HG03095 (cell line): ENCODE measurements at regions not wholly inside any gene's neighbourhood (a gene's known extent, or its start where the extent isn't known, plus 50 kb on each side); places are given as distances from the start of the nearest gene placed in this dataset.
"Not testable (repeated sequence)": the region's sequence is repeated elsewhere in the genome, so short reads cannot be mapped to it uniquely, and the experiment has no call there.

Experiments
- ATAC-seq: cut with Tn5 transposase; IDR thresholded peaks from one replicate; pipeline ENCODE4 v1.9.1; 2021; ENCODE audit warnings: moderate library complexity; ENCODE audit not compliant: unreplicated experiment

GRCh38 chr15:59791755-59792154, 102.6 kb upstream of the BNIP2 start:
- no peak for ATAC-seq

GRCh38 chr15:59791079-59791478, 102.0 kb upstream of the BNIP2 start:
- no peak for ATAC-seq

DNA sequence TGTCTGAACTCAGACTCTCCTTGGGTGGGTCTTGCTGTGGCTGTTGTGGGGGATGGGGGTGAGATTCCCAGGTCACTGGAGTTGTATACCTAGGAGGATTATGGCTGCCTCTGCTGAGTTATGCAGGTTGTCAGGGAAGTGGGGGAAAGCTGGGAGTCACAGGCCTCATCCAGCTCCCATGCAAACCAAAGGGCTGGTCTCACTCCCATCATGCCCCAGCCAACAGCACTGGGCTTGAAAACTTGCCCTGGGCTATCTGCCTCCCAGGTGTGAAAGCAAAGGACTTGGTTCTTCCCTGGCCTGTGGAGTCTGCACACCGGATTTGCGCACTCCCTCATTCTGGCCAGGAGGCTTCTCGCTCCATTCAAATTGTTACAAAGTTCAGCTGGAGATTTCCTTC, 97.3 kb upstream of the BNIP2 start:
- not testable (repeated sequence) for ATAC-seq

DNA sequence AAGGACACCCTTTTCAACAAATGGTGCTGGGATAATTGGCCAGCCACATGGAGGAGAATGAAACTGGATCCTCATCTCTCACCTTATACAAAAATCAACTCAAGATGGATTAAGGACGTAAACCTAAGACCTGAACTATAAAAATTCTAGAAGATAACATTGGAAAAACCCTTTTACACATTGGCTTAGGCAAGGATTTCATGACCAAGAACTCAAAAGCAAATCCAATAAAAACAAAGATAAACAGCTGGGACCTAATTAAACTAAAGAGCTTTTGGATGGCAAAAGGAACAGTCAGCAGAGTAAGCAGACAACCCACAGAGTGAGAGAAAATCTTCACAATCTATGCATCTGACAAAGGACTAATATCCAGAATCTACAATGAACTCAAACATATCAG, 96.9 kb upstream of the BNIP2 start:
- not testable (repeated sequence) for ATAC-seq

DNA sequence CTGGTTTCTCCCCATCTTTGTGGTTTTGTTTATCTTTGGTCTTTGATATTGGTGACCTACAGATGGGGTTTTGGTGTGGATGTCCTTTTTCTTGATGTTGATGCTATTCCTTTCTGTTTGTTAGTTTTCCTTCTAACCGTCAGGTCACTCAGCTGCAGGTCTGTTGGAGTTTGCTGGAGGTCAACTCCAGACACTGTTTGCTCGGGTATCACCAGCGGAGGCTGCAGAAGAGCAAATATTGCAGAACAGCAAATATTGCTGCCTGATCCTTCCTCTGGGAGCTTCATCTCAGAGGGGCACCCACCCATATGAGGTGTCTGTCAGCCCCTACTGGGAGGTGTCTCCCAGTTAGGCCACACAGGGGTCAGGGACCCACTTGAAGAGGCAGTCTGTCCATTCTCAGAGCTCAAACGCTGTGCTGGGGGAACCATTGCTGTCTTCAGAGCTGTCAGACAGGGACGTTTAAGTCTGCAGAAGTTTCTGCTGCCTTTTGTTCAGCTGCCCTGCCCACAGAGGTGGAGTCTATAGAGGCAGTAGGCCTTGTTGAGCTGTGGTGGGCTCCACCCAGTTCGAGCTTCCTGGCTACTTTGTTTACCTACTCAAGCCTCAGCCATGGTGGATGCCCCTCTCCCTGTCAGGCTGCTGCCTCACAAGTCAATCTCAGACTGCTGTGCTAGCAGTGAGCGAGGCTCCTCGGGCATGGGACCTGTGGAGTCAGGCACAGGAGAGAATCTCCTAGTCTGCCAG, 94.8 kb upstream of the BNIP2 start:
- not testable (repeated sequence) for ATAC-seq

DNA sequence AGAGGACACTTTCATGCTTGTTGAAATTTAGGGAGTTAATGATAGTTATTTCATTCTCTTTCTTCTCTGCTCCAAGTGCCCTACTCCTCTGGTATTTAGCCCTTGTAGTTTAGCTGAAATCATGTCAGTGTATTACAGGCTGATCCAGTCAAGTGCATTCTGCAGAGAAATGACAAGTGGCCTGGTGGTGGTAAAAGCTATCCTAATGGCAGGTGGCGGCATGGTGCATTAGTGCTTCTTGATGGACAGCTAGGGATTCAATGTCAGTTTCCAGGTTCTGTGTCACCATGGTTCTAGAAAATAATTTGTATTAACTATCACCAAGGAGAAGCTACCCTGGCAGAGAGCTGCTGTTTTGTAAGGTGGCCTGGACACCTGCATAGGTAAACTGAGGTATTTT, 90.0 kb upstream of the BNIP2 start:
- no peak for ATAC-seq

DNA sequence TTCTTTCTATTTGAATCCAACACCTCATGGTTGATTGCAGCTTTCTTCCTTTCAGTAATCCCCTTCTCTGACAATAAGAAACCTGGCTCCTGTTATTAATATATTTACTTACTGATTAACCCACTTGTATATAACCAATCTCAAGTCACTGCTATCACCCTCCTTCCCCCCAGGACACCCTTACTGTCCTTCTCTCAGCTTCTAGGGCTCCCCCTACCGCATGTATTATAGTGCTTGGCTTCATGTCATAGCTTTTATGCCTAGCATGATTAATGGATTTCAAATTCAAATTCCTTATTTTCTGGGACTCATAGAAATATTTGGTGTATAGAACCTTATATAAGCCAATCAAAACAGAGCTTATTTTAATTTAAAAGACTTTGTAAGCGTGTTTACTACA, 75.7 kb upstream of the BNIP2 start:
- ATAC-seq: no peak

DNA sequence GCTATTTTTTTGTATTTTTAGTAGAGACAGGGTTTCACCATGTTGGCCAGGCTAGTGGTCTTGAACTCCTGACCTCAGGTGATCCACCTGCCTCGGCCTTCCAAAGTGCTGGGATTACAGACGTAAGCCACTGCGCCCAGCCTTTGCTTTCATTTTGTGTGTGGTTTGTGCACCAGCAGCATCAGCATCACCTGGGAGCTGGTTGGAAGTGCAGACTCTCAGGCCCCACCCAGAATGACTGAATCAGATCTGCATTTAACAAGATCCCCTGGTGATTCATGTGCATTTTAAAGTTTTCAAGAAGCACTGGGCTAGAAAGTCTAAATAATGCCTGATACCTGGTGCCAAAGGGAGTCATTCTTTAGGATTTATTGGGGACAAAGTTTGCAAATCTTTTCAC, 73.4 kb upstream of the BNIP2 start:
- no peak for ATAC-seq

- ATAC-seq: not testable (repeated sequence)
Observed at GRCh38 chr15:59760256-59760655, 71.1 kb upstream of the BNIP2 start.

- no peak for ATAC-seq
Observed at GRCh38 chr15:59751552-59752413, 62.7 kb upstream of the BNIP2 start.

DNA sequence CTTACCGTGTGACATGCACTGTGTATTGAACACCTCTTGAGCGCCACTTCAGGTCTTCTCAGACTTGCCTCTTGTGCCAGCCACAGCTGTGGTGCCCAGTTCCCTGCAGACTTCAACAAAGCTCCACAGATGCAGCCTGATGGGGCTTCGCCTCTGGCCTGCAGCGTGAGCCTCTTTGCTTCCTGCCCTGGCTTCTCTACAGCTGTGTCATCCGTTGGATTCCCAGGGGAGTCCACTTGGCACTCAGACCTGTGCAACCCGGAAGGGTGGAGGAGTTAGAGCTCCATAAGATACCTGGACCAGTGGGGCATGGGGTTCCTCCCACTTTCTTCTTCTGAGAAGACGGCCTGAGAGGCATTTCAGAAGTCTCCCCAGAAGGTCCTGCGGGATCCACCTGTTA, 57.7 kb upstream of the BNIP2 start:
- no peak for ATAC-seq

- ATAC-seq: no peak
Observed at GRCh38 chr15:59741274-59741906, 52.3 kb upstream of the BNIP2 start.

DNA sequence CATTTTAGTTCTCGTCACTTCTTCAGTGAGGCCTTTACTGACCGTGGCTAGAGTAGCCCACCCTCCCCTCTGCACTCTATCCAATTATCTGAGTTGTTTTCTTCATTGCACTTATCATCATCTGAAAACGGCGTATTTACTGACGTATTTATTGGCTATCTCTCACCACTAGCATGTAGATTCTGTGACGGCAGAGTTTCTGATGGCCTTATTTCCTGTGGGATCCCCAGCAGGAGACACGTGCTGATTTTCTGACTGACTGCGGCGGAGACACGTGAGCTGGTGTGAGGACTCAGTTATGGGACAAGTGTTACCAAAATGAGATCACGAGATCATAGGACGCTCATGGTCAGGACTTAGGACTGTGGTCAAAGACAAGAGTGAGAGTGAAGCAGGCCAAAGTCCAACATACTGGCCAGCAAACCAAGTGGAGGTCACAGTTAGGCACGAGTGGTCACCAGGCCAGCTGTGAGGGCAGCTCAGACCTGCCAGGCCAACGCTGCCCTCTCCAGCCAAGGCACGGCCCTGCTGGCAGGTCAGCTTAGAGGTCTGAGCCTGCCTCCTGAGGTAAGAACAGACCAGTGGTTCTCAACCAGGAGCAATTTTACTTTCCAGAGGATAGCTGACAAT, 50.6 kb upstream of the BNIP2 start:
- no peak for ATAC-seq
